OCI-LY7 (cell line): ENCODE measurements at regions not wholly inside any gene's neighbourhood (a gene's known extent, or its start where the extent isn't known, plus 50 kb on each side); places are given as distances from the start of the nearest gene placed in this dataset.

Experiments
- EZH2phosphoT487 ChIP-seq: fragments of 200-600 bp; sonication (generic); IDR thresholded peaks from 2 replicates; pipeline ENCODE4 v1.6.1; 2018; ENCODE audit warnings: low read depth, borderline replicate concordance, mild to moderate bottlenecking, mixed run types, antibody characterized with exemption, low read length, moderate library complexity, mixed read lengths
- TF ChIP-seq, protein P1 (sequence below): fragments of 200-600 bp; sonication (generic); conservative IDR thresholded peaks from 2 replicates; pipeline ENCODE4 v1.5.1; 2014; ENCODE audit warnings: mild to moderate bottlenecking, antibody characterized with exemption, low read length, moderate library complexity, mixed read lengths

DNA sequence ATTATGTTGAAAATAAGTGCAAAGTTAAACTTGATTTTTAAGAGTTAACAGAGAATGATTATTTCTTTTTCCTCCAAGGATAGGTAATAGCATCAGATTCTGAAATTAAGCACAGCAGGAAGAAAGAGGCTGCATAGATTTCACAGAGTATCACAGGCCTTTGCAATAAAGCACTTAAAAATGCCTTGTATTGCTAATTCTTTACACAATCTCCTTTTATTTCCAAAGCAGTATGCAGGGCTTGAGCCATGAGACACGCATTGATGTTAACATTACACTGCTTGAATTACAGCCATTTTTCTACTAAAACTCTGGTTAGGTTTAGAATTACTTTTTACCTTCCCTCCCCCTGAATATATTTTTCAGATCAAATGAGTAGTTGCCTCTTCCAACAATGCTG is 398.3 kb downstream of the BCAT1 start:
- TF ChIP-seq, protein P1, sequence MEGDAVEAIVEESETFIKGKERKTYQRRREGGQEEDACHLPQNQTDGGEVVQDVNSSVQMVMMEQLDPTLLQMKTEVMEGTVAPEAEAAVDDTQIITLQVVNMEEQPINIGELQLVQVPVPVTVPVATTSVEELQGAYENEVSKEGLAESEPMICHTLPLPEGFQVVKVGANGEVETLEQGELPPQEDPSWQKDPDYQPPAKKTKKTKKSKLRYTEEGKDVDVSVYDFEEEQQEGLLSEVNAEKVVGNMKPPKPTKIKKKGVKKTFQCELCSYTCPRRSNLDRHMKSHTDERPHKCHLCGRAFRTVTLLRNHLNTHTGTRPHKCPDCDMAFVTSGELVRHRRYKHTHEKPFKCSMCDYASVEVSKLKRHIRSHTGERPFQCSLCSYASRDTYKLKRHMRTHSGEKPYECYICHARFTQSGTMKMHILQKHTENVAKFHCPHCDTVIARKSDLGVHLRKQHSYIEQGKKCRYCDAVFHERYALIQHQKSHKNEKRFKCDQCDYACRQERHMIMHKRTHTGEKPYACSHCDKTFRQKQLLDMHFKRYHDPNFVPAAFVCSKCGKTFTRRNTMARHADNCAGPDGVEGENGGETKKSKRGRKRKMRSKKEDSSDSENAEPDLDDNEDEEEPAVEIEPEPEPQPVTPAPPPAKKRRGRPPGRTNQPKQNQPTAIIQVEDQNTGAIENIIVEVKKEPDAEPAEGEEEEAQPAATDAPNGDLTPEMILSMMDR, result no peak
- TF ChIP-seq EZH2phosphoT487, result no peak
